Panc1 (cell line): ENCODE measurements at regions not wholly inside any gene's neighbourhood (a gene's known extent, or its start where the extent isn't known, plus 50 kb on each side); places are given as distances from the start of the nearest gene placed in this dataset.

Experiments used
- ATAC-seq: fragments of 200-7000 bp; cut with Tn5 transposase; 2 replicates; pipeline ENCODE4 v1.9.1; 2020; ENCODE audit warnings: mild to moderate bottlenecking, moderate library complexity
- BruUV-seq: library from RNA; stranded (reverse); fragments of 400-500 nt; replicated peaks from 2 replicates; lab custom pipeline; 2021; lab: Mats Ljungman, UMichigan
- CTCF ChIA-PET: fragments of 300-600 bp; sonication (Branson Sonifier 250); formaldehyde crosslinking; loops from one replicate; lab custom pipeline; 2022; ENCODE audit warnings: antibody characterized with exemption; lab: Charles Lee
- POLR2A ChIA-PET: fragments of 300-600 bp; sonication (Branson Sonifier 250); formaldehyde crosslinking; loops from one replicate; lab custom pipeline; 2022; ENCODE audit warnings: antibody characterized with exemption; lab: Charles Lee
- DNase-seq: peaks from one replicate; pipeline ENCODE4 v3.0.0-alpha.2; 2010; ENCODE audit warnings: low read depth, low spot score
- H3K27ac ChIP-seq: 2 replicates; pipeline ENCODE4 v1.5.1; 2011; ENCODE audit warnings: mild to moderate bottlenecking, low read length, inconsistent platforms
- H3K27me3 ChIP-seq: fragments of 200-500 bp; sonication (Bioruptor generic); 2 replicates; pipeline ENCODE4 v1.6.0; 2014; ENCODE audit warnings: low read length, inconsistent platforms; ENCODE audit not compliant: control insufficient read depth, insufficient read depth
- H3K36me3 ChIP-seq: fragments of 200-500 bp; sonication (Bioruptor generic); 2 replicates; pipeline ENCODE4 v1.5.1; 2014; ENCODE audit warnings: inconsistent platforms, mild to moderate bottlenecking, low read length, moderate library complexity; ENCODE audit not compliant: control insufficient read depth, insufficient read depth
- H3K4me1 ChIP-seq: 2 replicates; pipeline ENCODE4 v1.5.1; 2011; ENCODE audit warnings: inconsistent platforms, mild to moderate bottlenecking, low read length, moderate library complexity; ENCODE audit not compliant: control insufficient read depth, insufficient read depth
- H3K4me3 ChIP-seq, 2 experiments: 2 replicates each; pipeline ENCODE4 v1.5.1; 2011 to 2012; ENCODE audit warnings: low read depth in 2 of 2, low read length in 2 of 2, mild to moderate bottlenecking in 2 of 2, inconsistent platforms in 1 of 2, moderate library complexity in 1 of 2
- H3K9me3 ChIP-seq: fragments of 200-500 bp; sonication (Bioruptor generic); 2 replicates; pipeline ENCODE4 v1.5.1; 2014; ENCODE audit warnings: low read depth, mild to moderate bottlenecking, inconsistent platforms, low read length, moderate library complexity; ENCODE audit not compliant: control insufficient read depth, insufficient read depth
- CTCF ChIP-seq: fragments of 450-650 bp; IDR thresholded peaks from 2 replicates; pipeline ENCODE4 v1.5.1; 2017; ENCODE audit warnings: mild to moderate bottlenecking
- POLR2AphosphoS5 ChIP-seq: IDR thresholded peaks from 2 replicates; pipeline ENCODE4 v1.6.1; 2012; ENCODE audit warnings: mild to moderate bottlenecking, low read depth, low read length, moderate library complexity
- REST ChIP-seq, 2 experiments: IDR thresholded peaks; 2 replicates each; pipeline ENCODE4 v1.6.1; 2011 to 2012; ENCODE audit warnings: low read depth in 2 of 2, control low read depth in 1 of 2, low read length in 1 of 2, mild to moderate bottlenecking in 1 of 2, moderate library complexity in 1 of 2; ENCODE audit not compliant: insufficient read depth in 1 of 2
- SIN3A ChIP-seq: IDR thresholded peaks from 2 replicates; pipeline ENCODE4 v1.6.1; 2012; ENCODE audit warnings: low read depth, mild to moderate bottlenecking, low read length, moderate library complexity, borderline replicate concordance; ENCODE audit not compliant: insufficient read depth
- TCF7L2 ChIP-seq: IDR thresholded peaks from 2 replicates; pipeline ENCODE4 v1.6.1; 2011; ENCODE audit warnings: mild to moderate bottlenecking, low read depth, low read length, inconsistent platforms
- in situ Hi-C: cut with HindIII; loops from 2 replicates; pipeline ENCODE4 v1.10.0; 2016; ENCODE audit warnings: low sequenced_read_pairs, low pct_unique_long_range_greater_than_20kb
- intact Hi-C: fragments of 100-400 bp; cut with micrococcal nuclease; formaldehyde crosslinking; loops from one replicate; pipeline ENCODE4 v1.10.0; 2022; ENCODE audit not compliant: unreplicated experiment

- in situ Hi-C loops = no loop called here
- no peak for ATAC-seq
- TF ChIP-seq CTCF (no peak), POLR2AphosphoS5 (no peak)
- H3K27ac ChIP-seq = no peak overlapping the region
- CTCF ChIA-PET = no interaction called here
- intact Hi-C loops = no loop called here
- POLR2A ChIA-PET = no interaction called here
- no peak overlapping the region for H3K4me3 ChIP-seq
- H3K9me3 ChIP-seq = no peaks in the 10 kb centered on the region
- BruUV-seq = no TSS peak
- no peaks in the 10 kb centered on the region for H3K27me3 ChIP-seq
- H3K4me1 ChIP-seq = no peaks in the 10 kb centered on the region
- no peaks in the 10 kb centered on the region for H3K36me3 ChIP-seq
- DNase-seq = no peak
Observed at GRCh38 chr3:74532446-74532845, 82.0 kb downstream of the CNTN3 start.

GRCh38 chr3:74531491-74531890, 83.0 kb downstream of the CNTN3 start:
- H3K9me3 ChIP-seq = no peaks in the 10 kb centered on the region
- ATAC-seq = no peak
- H3K27ac ChIP-seq = no peak overlapping the region
- CTCF ChIA-PET = no interaction called here
- H3K27me3 ChIP-seq = no peaks in the 10 kb centered on the region
- in situ Hi-C loops = no loop called here
- POLR2A ChIA-PET = no interaction called here
- DNase-seq = no peak
- TF ChIP-seq REST (IDR thresholded peaks at IDR 0.05; ENCODE audit: insufficient read depth in 1 of 2, low read depth in 2 of 2, low read length in 1 of 2) (no peak), TCF7L2 (no peak)
- no TSS peak for BruUV-seq
- H3K4me1 ChIP-seq = no peaks in the 10 kb centered on the region
- H3K4me3 ChIP-seq = no peak overlapping the region
- intact Hi-C loops = no loop called here
- no peaks in the 10 kb centered on the region for H3K36me3 ChIP-seq

GRCh38 chr3:74529145-74529544, 85.3 kb downstream of the CNTN3 start:
- Histone ChIP-seq H3K36me3 (no peaks in the 10 kb centered on the region), H3K9me3 (no peaks in the 10 kb centered on the region), H3K4me3 (no peak overlapping the region), H3K27ac (no peak overlapping the region), H3K4me1 (no peaks in the 10 kb centered on the region), H3K27me3 (no peaks in the 10 kb centered on the region)
- no peak for DNase-seq
- ChIA-PET POLR2A (no interaction called here), CTCF (no interaction called here)
- TF ChIP-seq POLR2AphosphoS5 (no peak), SIN3A (no peak), CTCF (no peak), TCF7L2 (no peak), REST (IDR thresholded peaks at IDR 0.05; ENCODE audit: insufficient read depth in 1 of 2, low read depth in 2 of 2, low read length in 1 of 2) (no peak)
- BruUV-seq = no TSS peak
- in situ Hi-C loops (no loop called here), intact Hi-C loops (no loop called here)
- ATAC-seq = no peak
